SK-N-SH treated with all-trans-retinoic acid at 6 μM for 48 hours (cell line): ENCODE measurements at regions not wholly inside any gene's neighbourhood (a gene's known extent, or its start where the extent isn't known, plus 50 kb on each side); places are given as distances from the start of the nearest gene placed in this dataset.

Experiments used
- BACH2 ChIP-seq: fragments of 250-450 bp; sonication (Bioruptor Pico); IDR thresholded peaks from 2 replicates; pipeline ENCODE4 v1.9.0; 2021; ENCODE audit warnings: mild to moderate bottlenecking, borderline replicate concordance
- TSHZ2 ChIP-seq: fragments of 250-450 bp; sonication (Bioruptor Pico); IDR thresholded peaks from 2 replicates; pipeline ENCODE4 v1.5.0; 2020; ENCODE audit warnings: mild to moderate bottlenecking, moderate library complexity
- ZFP30 ChIP-seq: fragments of 450-650 bp; formaldehyde crosslinking; IDR thresholded peaks from 2 replicates; pipeline ENCODE4 v1.5.0; 2022; ENCODE audit warnings: mild to moderate bottlenecking, moderate library complexity
- TF ChIP-seq, protein P1 (sequence below): fragments of 250-450 bp; sonication (Bioruptor Pico); IDR thresholded peaks from 2 replicates; pipeline ENCODE4 v1.5.1; 2020; ENCODE audit warnings: low read depth, mild to moderate bottlenecking, moderate library complexity

DNA sequence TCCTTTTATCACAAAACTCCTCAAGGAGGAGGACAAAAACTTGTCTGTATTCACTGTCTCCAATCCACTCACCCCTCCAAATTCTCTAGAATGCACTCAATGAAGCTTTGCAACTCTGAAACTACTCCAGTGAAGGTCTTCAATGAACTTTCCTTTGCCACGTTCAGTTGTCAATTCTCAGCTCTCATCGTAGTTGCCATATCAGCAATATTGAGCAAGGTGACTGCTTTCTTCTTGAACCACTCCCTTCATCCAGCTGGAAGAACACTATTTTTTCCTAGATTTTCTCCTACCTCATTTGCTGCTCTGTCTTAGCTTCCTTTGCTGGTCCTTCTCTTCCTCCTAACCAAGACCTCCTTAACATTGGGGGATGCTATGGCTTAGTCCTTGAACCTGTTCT, 191.8 kb downstream of the KDR start:
- TF ChIP-seq ZFP30 (no peak), TSHZ2 (CRISPR knock-in tag) (no peak), BACH2 (CRISPR knock-in tag) (no peak)
- TF ChIP-seq, protein P1, sequence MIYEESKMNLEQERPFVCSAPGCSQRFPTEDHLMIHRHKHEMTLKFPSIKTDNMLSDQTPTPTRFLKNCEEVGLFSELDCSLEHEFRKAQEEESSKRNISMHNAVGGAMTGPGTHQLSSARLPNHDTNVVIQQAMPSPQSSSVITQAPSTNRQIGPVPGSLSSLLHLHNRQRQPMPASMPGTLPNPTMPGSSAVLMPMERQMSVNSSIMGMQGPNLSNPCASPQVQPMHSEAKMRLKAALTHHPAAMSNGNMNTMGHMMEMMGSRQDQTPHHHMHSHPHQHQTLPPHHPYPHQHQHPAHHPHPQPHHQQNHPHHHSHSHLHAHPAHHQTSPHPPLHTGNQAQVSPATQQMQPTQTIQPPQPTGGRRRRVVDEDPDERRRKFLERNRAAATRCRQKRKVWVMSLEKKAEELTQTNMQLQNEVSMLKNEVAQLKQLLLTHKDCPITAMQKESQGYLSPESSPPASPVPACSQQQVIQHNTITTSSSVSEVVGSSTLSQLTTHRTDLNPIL, result no peak
